ENCODE measurements at regions not wholly inside any gene's neighbourhood (a gene's known extent, or its start where the extent isn't known, plus 50 kb on each side); places are given as distances from the start of the nearest gene placed in this dataset.
"Not testable (repeated sequence)": the region's sequence is repeated elsewhere in the genome, so short reads cannot be mapped to it uniquely, and the experiment has no call there.

DNA sequence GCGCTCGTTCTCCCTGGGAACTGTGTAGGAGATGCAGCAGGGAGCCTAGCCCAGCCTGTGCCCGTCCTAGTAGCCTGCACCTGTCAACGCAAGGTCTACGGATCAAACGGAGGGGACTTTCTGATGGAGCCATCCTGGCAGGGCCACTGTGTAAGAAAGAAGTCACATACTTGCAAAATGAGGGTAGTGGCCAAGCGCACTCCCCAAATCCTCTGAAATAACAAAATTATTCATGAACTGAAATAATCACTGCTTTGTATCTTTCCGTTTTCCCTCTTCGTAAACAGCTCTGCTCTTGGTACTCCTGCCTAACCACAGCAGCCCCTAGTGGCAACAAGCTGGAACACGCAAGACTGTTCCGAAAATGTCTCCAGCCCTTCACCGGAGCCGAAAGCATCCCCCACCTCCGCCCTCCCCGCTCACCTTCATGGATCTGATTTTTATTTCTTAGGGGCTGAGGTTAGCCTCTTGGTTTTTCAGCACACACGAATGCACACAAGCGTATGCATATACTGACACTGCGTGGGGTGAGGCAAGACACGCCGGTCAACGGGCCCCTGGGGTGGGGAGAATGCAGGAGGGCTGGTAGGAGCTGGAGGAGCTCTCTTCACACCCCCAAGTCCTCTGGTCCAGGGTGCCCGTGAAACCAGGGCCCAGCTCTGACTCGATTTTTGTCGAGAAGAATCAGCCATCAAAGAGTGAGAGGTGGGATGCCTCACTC, 100.8 kb downstream of the ABCC12 start:
- peak; percentile 58 for DNase-seq

DNA sequence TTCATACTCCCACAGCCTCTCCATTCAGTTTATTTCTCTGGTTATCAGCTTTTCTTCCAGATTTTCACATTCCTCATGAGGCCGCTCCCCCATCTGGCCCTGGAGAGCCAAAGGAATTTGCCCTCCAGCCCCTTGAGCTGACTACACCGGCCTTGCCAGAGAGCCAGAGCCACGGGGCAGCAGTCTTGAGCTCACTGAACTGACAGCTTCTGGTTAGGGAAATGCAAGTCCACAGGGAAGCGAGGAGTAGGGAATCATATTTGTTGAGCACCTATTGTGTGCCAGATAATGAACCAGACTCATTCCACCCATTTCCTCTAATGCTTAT, 102.4 kb downstream of the ABCC12 start:
- no peak for DNase-seq

DNA sequence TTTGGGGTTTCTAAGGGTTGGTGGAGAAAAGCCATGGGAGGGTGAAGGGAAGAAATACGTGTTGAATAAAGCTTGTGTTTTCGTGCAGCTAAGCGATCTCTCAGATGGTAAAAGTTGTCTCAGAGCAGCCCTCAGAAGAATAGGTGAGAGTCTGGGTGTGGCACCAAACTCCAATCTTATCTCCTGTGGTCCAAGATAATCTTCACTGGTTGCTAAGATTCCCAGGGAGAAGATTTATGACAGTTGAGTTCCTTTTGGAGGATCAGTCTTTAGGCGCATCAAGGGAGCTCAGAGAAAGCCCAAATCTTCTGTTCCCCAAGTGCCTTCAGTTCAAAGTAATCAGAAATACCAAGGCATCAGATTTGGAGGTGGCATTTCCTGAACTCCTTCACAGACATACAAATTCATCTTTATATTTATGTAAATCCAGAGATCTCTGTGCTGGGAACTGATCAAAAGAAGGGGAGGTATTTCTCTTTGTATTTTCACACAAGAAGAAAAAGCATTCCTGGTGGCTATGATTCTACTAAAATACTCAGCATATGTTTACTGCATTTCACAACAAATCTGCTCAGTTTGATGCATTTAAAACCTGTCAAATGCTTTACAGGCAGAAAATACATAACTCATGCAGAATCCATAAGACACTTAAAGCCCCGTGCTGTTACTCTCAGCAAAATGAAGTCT, 102.9 kb downstream of the ABCC12 start:
- no peak for DNase-seq

- DNase-seq: no peak
Observed at GRCh38 chr16:48050871-48051270, 104.9 kb downstream of the ABCC12 start.

DNA sequence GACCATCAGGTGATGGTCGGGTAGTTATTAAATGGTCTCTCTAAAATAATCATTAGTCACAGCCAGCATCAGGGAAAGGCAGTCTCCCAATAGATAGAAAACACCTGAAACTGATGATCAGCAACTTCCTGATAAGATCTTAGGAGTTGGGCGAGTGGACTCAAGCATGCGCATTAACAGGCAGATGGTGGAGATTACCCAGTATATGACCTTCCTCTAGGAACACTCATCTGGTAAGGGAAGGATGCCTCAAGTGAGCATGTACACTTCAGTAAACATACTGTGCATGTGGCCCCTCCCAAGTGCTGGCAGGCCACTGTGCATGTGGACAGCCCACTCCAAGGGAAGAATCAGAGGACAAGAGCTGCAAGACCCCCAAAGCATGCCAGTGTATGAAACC, 105.9 kb downstream of the ABCC12 start:
- DNase-seq: no peak

DNA sequence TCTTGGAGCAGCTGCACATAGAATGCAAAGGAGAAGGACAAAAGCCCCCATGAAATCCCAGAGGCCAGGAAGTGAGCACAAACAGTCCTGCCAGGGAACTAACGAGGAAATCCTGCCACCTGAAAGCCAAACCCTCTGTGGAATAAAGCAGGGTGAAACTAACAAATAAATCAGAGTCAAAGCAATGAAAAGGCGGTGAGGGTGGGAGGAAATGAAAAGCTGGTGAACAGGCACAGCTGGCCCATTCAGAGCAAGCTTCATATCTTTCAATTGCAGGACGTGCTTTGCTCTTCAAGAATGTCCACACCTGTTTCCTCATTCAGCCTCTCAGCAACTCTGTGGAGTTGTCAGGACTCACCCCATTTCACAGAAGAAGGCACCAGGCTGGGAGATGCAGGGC, 108.1 kb downstream of the ABCC12 start:
- no peak for DNase-seq

DNA sequence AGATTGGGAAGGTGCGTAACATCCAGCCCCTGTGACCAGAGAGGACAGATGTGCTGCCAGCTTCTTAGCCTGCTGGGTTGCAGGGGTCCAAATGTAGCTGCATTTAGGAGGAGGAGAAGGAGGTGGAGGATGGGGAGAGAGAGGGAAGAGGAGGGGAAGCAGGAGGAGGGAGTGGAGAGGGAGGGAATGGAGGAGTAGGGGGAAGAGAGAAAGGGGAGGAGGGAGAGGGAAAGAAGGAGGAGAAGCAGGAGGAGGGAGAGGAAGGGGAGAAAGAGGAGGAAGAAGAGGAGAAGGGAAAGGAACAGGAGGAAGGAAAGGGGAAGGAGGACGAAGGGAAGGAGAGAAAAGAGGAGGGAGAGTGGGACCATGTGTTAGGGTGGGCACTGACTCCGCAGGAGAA, 108.6 kb downstream of the ABCC12 start:
- DNase-seq: no peak

DNA sequence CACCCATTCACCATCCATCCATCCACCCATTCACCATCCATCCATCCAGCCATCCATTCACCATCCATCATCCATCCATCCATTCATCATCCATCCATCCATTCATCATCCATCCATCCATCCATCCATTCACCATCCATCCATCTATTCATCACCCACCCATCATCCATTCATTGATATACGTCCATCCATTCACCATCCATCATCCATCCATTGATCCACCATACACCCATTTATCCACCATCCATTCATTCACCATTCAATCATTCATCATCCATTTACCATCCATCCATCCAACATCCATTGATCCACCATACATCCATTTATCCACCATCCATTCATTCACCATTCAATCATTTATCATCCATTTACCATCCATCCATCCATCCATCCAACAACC, 111.7 kb downstream of the ABCC12 start:
- DNase-seq: no peak

DNA sequence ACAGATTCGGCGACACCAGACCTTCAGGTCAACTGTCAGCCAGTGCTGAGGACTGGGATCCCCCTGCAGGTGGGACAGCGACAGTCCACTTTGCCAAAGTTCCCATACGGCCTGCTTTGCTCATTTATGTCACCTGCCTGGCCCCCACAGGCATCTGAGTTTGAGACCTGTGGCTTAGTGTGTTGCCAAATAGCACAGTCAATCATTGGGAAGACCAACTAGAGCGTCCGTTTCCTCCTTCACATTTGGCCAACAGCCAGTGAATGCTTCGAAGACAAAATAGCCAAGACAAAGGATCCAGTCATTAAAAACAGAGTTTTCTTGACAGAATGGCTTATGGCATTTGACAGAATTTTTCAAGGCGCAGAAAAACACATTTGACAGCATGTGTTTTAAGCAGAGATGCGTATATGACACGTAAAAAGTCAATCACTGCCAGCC, 113.8 kb downstream of the ABCC12 start:
- no peak for DNase-seq

DNA sequence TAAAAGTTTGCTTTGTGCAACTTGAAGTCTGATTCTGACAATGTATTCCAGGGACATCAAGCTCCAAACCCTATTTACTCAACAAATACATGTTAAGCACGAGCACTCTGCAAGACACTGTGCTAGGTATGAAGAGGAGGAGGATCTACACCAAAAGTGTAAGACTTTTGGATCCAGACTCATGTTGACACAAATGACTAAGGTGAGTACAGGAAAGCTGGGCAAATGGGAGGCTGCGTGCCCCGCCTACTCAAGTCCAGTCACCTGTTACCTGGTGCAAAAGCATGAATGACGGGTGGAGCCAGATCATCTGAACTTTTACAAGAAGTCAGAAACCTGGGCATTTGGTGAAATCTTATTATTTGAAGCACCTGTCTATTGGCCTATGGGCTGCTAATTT, 120.7 kb downstream of the ABCC12 start:
- no peak for DNase-seq

GRCh38 chr16:48030926-48031325, 124.9 kb downstream of the ABCC12 start:
- no peak for DNase-seq

GRCh38 chr16:48029768-48030167, 126.0 kb downstream of the ABCC12 start:
- DNase-seq: no peak

DNA sequence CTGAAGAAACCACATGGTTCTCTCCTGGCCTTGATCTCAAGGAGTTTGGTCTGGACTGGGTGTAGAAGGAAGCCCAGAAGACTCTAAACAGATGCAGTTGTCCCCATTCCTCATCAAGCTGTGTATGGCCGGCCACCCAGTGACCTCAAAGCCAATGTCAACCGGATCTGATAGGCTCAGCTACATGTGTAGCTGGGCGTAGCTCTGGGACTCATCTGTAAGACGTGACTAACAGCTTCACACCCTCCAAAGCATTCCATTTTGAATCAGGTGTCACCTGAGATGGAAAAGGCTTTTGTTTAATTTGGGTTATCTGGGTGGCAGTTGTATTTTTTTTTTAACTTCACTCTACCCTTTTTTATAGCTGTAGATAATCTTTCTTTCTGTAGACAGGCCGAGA, 130.4 kb downstream of the ABCC12 start:
- DNase-seq: no peak

GRCh38 chr16:48024042-48024441, 131.8 kb downstream of the ABCC12 start:
- DNase-seq: no peak

- no peak for DNase-seq
Observed at GRCh38 chr16:48022496-48022895, 133.3 kb downstream of the ABCC12 start.

DNA sequence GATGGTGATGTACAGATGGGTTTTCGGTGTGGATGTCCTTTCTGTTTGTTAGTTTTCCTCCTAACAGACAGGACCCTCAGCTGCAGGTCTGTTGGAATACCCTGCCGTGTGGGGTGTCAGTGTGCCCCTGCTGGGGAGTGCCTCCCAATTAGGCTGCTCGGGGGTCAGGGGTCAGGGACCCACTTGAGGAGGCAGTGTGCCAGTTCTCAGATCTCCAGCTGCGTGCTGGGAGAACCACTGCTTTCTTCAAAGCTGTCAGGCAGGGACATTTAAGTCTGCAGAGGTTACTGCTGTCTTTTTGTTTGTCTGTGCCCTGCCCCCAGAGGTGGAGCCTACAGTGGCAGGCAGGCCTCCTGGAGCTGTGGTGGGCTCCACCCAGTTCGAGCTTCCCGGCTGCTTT, 135.2 kb downstream of the ABCC12 start:
- DNase-seq: not testable (repeated sequence)

DNA sequence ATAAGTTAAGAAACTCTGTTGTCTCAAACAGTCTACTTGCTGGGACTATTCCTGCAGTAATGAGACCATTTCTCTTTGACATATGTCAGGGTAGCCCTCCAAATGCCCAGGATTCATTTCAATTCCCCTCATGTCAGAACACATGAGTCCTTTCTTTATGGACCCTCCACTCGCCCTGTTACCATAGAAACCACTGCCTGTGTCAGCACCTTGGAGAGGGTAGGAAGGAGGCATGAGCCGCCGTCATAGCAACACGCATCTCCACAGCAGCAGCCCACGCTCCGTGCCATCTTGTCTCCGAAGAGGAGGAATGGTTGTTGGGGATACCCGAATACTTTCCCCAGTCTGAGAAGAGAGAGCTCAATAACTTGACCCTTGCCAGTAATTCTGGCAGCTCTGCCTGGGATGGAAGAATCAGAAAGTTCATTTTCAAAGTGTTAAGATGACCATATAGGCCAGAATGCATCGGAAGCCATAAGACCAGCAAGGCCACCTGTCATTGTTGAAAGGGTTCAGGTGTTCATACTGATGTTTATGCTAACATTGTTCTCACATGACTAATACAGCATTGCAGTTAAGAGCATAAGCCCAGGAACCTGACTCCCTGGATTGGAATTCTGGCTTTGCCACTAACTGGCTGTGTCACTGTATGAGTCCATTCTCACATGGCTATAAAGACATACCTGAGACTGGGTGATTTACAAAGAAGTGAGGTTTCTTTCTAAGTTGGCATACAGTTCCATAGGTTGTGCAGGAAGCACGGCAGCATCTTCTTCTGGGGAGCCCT, 141.3 kb downstream of the ABCC12 start:
- DNase-seq: no peak

DNA sequence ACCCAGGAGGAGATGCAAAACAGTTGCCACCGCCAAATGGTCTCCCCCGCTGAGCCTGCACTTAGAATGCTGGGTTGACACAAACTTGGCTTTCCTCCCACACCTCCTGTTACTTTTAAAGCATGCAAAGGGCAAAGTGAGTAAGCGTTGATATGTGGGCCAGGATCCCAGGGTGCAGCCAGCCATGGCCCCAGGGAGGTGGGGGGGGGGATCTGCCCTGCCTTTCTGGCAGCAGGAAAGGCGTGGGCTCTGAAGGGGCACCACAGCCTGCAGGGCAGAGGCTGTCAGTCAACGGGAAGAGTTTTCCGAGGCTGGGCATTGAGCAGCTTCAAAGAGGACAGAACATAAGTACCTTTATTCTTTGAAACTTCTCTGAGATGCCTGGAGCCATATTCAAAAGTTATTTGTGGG, 142.3 kb downstream of the ABCC12 start:
- no peak for DNase-seq

DNA sequence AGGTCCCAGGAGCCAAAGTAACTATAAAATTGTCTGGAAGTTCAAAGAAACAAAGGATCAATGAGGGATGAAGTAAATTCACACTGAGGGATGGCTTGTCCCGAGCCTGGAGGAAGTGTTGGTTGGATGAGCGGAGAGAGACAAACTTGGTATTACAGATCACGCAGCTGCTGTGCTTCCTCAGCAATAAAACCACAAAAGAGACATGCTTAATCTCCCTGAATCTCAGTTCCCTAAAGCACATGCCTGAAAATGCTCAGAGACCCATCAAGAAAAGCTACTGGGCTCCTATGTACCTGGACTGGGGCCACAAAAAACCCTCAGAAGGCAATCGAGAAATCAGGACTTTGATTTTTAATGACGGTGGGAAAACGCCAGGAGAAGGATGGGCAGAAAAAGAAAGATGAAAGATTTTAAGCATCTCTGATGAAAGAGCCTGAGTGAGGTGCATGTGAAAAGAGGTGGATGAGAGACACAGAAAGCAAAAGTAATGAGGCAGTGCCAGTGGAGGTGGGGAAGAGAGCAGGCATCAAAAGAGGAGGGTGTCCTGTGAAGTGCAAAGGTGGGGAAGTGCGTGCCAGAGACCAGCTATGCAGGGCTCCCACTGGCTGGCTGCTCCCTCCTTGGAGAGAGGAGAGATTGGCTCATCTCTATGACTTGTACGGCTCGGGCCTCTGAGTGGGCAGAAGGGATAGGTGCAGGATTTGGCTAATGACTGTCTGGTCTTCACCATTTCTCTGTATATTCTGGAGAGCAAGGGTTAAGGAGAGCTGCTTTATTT, 143.7 kb downstream of the ABCC12 start:
- no peak for DNase-seq

- no peak for DNase-seq
Observed at GRCh38 chr16:48011466-48011865, 144.3 kb downstream of the ABCC12 start.

GRCh38 chr16:48008011-48008525, 147.7 kb downstream of the ABCC12 start:
- DNase-seq: no peak

GRCh38 chr16:48004141-48004695, 151.6 kb downstream of the ABCC12 start:
- no peak for DNase-seq

Measured in SHP77 treated with DMSO at 0.1 percent for 48 hours (cell line).